ENCODE measurements at regions not wholly inside any gene's neighbourhood (a gene's known extent, or its start where the extent isn't known, plus 50 kb on each side); places are given as distances from the start of the nearest gene placed in this dataset.
"Not testable (repeated sequence)": the region's sequence is repeated elsewhere in the genome, so short reads cannot be mapped to it uniquely, and the experiment has no call there.

- DNase-seq = no peak
These were observed 962.6 kb downstream of the PCDH7 start for GRCh38 chr4:31682796-31683195.

GRCh38 chr4:31687717-31688342 lies 967.7 kb downstream of the PCDH7 start:
- DNase-seq = no peak

- DNase-seq = no peak
These were observed 972.3 kb downstream of the PCDH7 start for GRCh38 chr4:31692399-31692940.

GRCh38 chr4:31701256-31701655 lies 981.1 kb downstream of the PCDH7 start:
- DNase-seq = no peak

- no peak for DNase-seq
These were observed 982.2 kb downstream of the PCDH7 start for GRCh38 chr4:31702326-31702725.

GRCh38 chr4:31714238-31714637 lies 994.1 kb downstream of the PCDH7 start:
- no peak for DNase-seq

GRCh38 chr4:31715302-31715701 lies 995.1 kb downstream of the PCDH7 start:
- DNase-seq = no peak

- DNase-seq = no peak
These were observed 1006.9 kb downstream of the PCDH7 start for GRCh38 chr4:31727030-31727429.

- no peak for DNase-seq
These were observed 1014.8 kb downstream of the PCDH7 start for GRCh38 chr4:31735004-31735403.

GRCh38 chr4:31737419-31737818 lies 1017.2 kb downstream of the PCDH7 start:
- DNase-seq = no peak

GRCh38 chr4:31741326-31741725 lies 1021.2 kb downstream of the PCDH7 start:
- no peak for DNase-seq

GRCh38 chr4:31748382-31748781 lies 1028.2 kb downstream of the PCDH7 start:
- DNase-seq = no peak

- not testable (repeated sequence) for DNase-seq
These were observed 1030.4 kb downstream of the PCDH7 start for GRCh38 chr4:31750581-31750980.

- DNase-seq = no peak
These were observed 1035.6 kb downstream of the PCDH7 start for GRCh38 chr4:31755751-31756150.

- DNase-seq = no peak
These were observed 1048.6 kb downstream of the PCDH7 start for GRCh38 chr4:31768756-31769155.

GRCh38 chr4:31783311-31783710 lies 1063.1 kb downstream of the PCDH7 start:
- DNase-seq = no peak

GRCh38 chr4:31784558-31784957 lies 1064.4 kb downstream of the PCDH7 start:
- no peak for DNase-seq

- DNase-seq = no peak
These were observed 1067.5 kb downstream of the PCDH7 start for GRCh38 chr4:31787701-31788100.

- DNase-seq = no peak
These were observed 1068.5 kb downstream of the PCDH7 start for GRCh38 chr4:31788676-31789075.

GRCh38 chr4:31791666-31792065 lies 1071.5 kb downstream of the PCDH7 start:
- no peak for DNase-seq

GRCh38 chr4:31793907-31794306 lies 1073.7 kb downstream of the PCDH7 start:
- DNase-seq = no peak

- DNase-seq = not testable (repeated sequence)
These were observed 1076.9 kb downstream of the PCDH7 start for GRCh38 chr4:31797052-31797451.

- DNase-seq = no peak
These were observed 1083.5 kb downstream of the PCDH7 start for GRCh38 chr4:31803526-31804195.

GRCh38 chr4:31807036-31807435 lies 1086.9 kb downstream of the PCDH7 start:
- DNase-seq = no peak

- no peak for DNase-seq
These were observed 1124.2 kb downstream of the PCDH7 start for GRCh38 chr4:31844350-31844749.

Measured in COR-L47 (cell line).